ENCODE measurements at regions not wholly inside any gene's neighbourhood (a gene's known extent, or its start where the extent isn't known, plus 50 kb on each side); places are given as distances from the start of the nearest gene placed in this dataset.

DNA sequence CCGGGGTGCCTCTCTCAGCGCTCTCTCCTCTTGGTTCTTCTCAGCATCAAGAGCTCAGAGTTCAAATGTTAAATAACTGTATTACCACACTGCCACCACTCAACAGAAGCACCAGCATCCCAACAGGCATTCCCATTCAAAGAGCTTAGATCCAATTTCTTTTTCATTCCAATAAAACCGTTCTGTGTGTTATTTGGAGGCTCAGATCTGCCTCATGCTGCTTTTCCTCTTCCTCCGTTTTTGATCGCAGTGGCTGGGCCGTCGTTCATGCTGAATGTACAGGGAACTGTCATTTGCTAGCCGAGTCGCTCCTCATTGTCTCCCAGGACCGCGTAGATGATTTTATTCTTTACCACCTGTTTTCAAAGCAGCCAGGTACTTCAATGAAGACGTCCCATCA lies 798.9 kb upstream of the SALL3 start:
- TF ChIP-seq ARNT (IDR thresholded peaks at IDR 0.05) (no peak), HDGF (IDR thresholded peaks at IDR 0.05; ENCODE audit: borderline replicate concordance) (no peak), FOXK2 (IDR thresholded peaks at IDR 0.05) (no peak)
